ENCODE measurements at regions not wholly inside any gene's neighbourhood (a gene's known extent, or its start where the extent isn't known, plus 50 kb on each side); places are given as distances from the start of the nearest gene placed in this dataset.

- Histone ChIP-seq H3F3A (ENCODE audit: insufficient read depth, low read length, poor library complexity, severe bottlenecking) (no peaks in the 10 kb centered on the region), H3K4me3 (ENCODE audit: low read length) (no peak overlapping the region), H4K20me1 (ENCODE audit: insufficient read depth) (no peaks in the 10 kb centered on the region), H3K9me3 (ENCODE audit: low read length) (peaks cover 3% of the 10 kb centered on the region), H3K9me2 (ENCODE audit: insufficient read depth, low read length) (no peaks in the 10 kb centered on the region), H2AFZ (ENCODE audit: low read depth, low read length) (no peak overlapping the region), H3K79me2 (replicated peaks; ENCODE audit: insufficient read depth, low read length) (no peaks in the 10 kb centered on the region), H3K36me3 (ENCODE audit: insufficient read depth, low read length) (no peaks in the 10 kb centered on the region), H3K27ac (ENCODE audit: low read length) (no peak overlapping the region), H3K4me2 (ENCODE audit: low read length) (no peak overlapping the region), H3K9ac (ENCODE audit: low read length) (no peak overlapping the region), H3K27me3 (ENCODE audit: insufficient read depth, low read depth, low read length) (no peaks in the 10 kb centered on the region)
- no peak for TF ChIP-seq EZH2 (IDR thresholded peaks at IDR 0.05; ENCODE audit: borderline replicate concordance, insufficient read depth, low read length, poor library complexity, severe bottlenecking)
- TF ChIP-seq EP300 (conservative IDR thresholded peaks at IDR 0.05; ENCODE audit: poor library complexity, severe bottlenecking), result no peak
- TF ChIP-seq, protein P1, sequence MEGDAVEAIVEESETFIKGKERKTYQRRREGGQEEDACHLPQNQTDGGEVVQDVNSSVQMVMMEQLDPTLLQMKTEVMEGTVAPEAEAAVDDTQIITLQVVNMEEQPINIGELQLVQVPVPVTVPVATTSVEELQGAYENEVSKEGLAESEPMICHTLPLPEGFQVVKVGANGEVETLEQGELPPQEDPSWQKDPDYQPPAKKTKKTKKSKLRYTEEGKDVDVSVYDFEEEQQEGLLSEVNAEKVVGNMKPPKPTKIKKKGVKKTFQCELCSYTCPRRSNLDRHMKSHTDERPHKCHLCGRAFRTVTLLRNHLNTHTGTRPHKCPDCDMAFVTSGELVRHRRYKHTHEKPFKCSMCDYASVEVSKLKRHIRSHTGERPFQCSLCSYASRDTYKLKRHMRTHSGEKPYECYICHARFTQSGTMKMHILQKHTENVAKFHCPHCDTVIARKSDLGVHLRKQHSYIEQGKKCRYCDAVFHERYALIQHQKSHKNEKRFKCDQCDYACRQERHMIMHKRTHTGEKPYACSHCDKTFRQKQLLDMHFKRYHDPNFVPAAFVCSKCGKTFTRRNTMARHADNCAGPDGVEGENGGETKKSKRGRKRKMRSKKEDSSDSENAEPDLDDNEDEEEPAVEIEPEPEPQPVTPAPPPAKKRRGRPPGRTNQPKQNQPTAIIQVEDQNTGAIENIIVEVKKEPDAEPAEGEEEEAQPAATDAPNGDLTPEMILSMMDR (IDR thresholded peaks at IDR 0.05; ENCODE audit: poor library complexity, severe bottlenecking), result no peak
- TF ChIP-seq POLR2AphosphoS5 (IDR thresholded peaks at IDR 0.05), result no peak
- no peak for TF ChIP-seq RAD21 (conservative IDR thresholded peaks at IDR 0.05)
- TF ChIP-seq TAF1 (IDR thresholded peaks at IDR 0.05; ENCODE audit: low read depth), result no peak
- no peak for TF ChIP-seq SMC3 (conservative IDR thresholded peaks at IDR 0.05; ENCODE audit: poor library complexity)
- TF ChIP-seq REST (IDR thresholded peaks at IDR 0.05; ENCODE audit: borderline replicate concordance), result no peak
- no peak for TF ChIP-seq MXI1 (conservative IDR thresholded peaks at IDR 0.05; ENCODE audit: poor library complexity, severe bottlenecking)
These were observed 114.8 kb upstream of the THSD7A start for GRCh38 chr7:11946794-11947193.

- H3K4me3 ChIP-seq (ENCODE audit: low read length), result no peak overlapping the region
- H3K4me2 ChIP-seq (ENCODE audit: low read length), result no peak overlapping the region
These were observed 118.3 kb upstream of the THSD7A start for GRCh38 chr7:11950281-11950680.

More at GRCh38 chr7:11950281-11950680, 118.3 kb upstream of the THSD7A start:
- Histone ChIP-seq H3K9me2 (ENCODE audit: insufficient read depth, low read length) (no peaks in the 10 kb centered on the region), H3K9me3 (ENCODE audit: low read length) (peaks cover 3% of the 10 kb centered on the region), H3F3A (ENCODE audit: insufficient read depth, low read length, poor library complexity, severe bottlenecking) (no peaks in the 10 kb centered on the region), H4K20me1 (ENCODE audit: insufficient read depth) (no peaks in the 10 kb centered on the region), H3K79me2 (replicated peaks; ENCODE audit: insufficient read depth, low read length) (no peaks in the 10 kb centered on the region), H3K27ac (ENCODE audit: low read length) (no peak overlapping the region), H3K9ac (ENCODE audit: low read length) (no peak overlapping the region), H3K36me3 (ENCODE audit: insufficient read depth, low read length) (no peaks in the 10 kb centered on the region), H3K27me3 (ENCODE audit: insufficient read depth, low read depth, low read length) (no peaks in the 10 kb centered on the region), H2AFZ (ENCODE audit: low read depth, low read length) (no peak overlapping the region)
- TF ChIP-seq TAF1 (IDR thresholded peaks at IDR 0.05; ENCODE audit: low read depth), result no peak
- no peak for TF ChIP-seq MXI1 (conservative IDR thresholded peaks at IDR 0.05; ENCODE audit: poor library complexity, severe bottlenecking)
- no peak for TF ChIP-seq RAD21 (conservative IDR thresholded peaks at IDR 0.05)
- TF ChIP-seq POLR2AphosphoS5 (IDR thresholded peaks at IDR 0.05), result no peak
- no peak for TF ChIP-seq EZH2 (IDR thresholded peaks at IDR 0.05; ENCODE audit: borderline replicate concordance, insufficient read depth, low read length, poor library complexity, severe bottlenecking)
- no peak for TF ChIP-seq SMC3 (conservative IDR thresholded peaks at IDR 0.05; ENCODE audit: poor library complexity)
- TF ChIP-seq REST (IDR thresholded peaks at IDR 0.05; ENCODE audit: borderline replicate concordance), result no peak
- TF ChIP-seq, protein P1 (IDR thresholded peaks at IDR 0.05; ENCODE audit: poor library complexity, severe bottlenecking), result no peak
- TF ChIP-seq EP300 (conservative IDR thresholded peaks at IDR 0.05; ENCODE audit: poor library complexity, severe bottlenecking), result no peak
